Activated naive CD4-positive, alpha-beta T cell treated with Interleukin-2 at 50 U/mL for 16 hours (primary cell): ENCODE measurements at regions not wholly inside any gene's neighbourhood (a gene's known extent, or its start where the extent isn't known, plus 50 kb on each side); places are given as distances from the start of the nearest gene placed in this dataset.

Source experiments
- DNase-seq: peaks from one replicate; pipeline ENCODE4 v3.0.0-alpha.2; 2020

GRCh38 chr14:38762426-38762825 lies 340.6 kb downstream of the SEC23A start:
- no peak for DNase-seq

- DNase-seq, result no peak
These were observed 342.0 kb downstream of the SEC23A start for GRCh38 chr14:38761033-38761432.

GRCh38 chr14:38758661-38759060 lies 344.4 kb downstream of the SEC23A start:
- no peak for DNase-seq

- DNase-seq, result no peak
These were observed 348.0 kb downstream of the SEC23A start for GRCh38 chr14:38755036-38755435.

- no peak for DNase-seq
These were observed 350.3 kb downstream of the SEC23A start for GRCh38 chr14:38752750-38753149.

- no peak for DNase-seq
These were observed 350.7 kb downstream of the SEC23A start for GRCh38 chr14:38752341-38752740.

- DNase-seq, result no peak
These were observed 351.6 kb downstream of the SEC23A start for GRCh38 chr14:38751459-38751858.

GRCh38 chr14:38749936-38750335 lies 353.1 kb downstream of the SEC23A start:
- DNase-seq, result no peak

GRCh38 chr14:38745861-38746260 lies 357.2 kb downstream of the SEC23A start:
- DNase-seq, result no peak

- no peak for DNase-seq
These were observed 359.0 kb downstream of the SEC23A start for GRCh38 chr14:38743966-38744584.

GRCh38 chr14:38737686-38738407 lies 365.2 kb downstream of the SEC23A start:
- DNase-seq, result no peak

GRCh38 chr14:38735005-38735404 lies 368.0 kb downstream of the SEC23A start:
- DNase-seq, result no peak

GRCh38 chr14:38731962-38732361 lies 371.1 kb downstream of the SEC23A start:
- DNase-seq, result no peak

- DNase-seq, result no peak
These were observed 372.6 kb downstream of the SEC23A start for GRCh38 chr14:38730420-38730819.

GRCh38 chr14:38727731-38728130 lies 375.3 kb downstream of the SEC23A start:
- no peak for DNase-seq

GRCh38 chr14:38724621-38725020 lies 378.4 kb downstream of the SEC23A start:
- no peak for DNase-seq

GRCh38 chr14:38723959-38724358 lies 379.1 kb downstream of the SEC23A start:
- DNase-seq, result no peak

- DNase-seq, result no peak
These were observed 379.8 kb downstream of the SEC23A start for GRCh38 chr14:38723277-38723676.

GRCh38 chr14:38721822-38722431 lies 381.1 kb downstream of the SEC23A start:
- peak; percentile 2 for DNase-seq

- no peak for DNase-seq
These were observed 384.5 kb downstream of the SEC23A start for GRCh38 chr14:38718519-38718918.

GRCh38 chr14:38716926-38717325 lies 386.1 kb downstream of the SEC23A start:
- no peak for DNase-seq

GRCh38 chr14:38710881-38711280 lies 392.2 kb downstream of the SEC23A start:
- DNase-seq, result no peak

GRCh38 chr14:38710196-38710595 lies 392.8 kb downstream of the SEC23A start:
- no peak for DNase-seq

- no peak for DNase-seq
These were observed 397.8 kb downstream of the SEC23A start for GRCh38 chr14:38705220-38705619.
